HCT116 (cell line): ENCODE measurements at regions not wholly inside any gene's neighbourhood (a gene's known extent, or its start where the extent isn't known, plus 50 kb on each side); places are given as distances from the start of the nearest gene placed in this dataset.
"Not testable (repeated sequence)": the region's sequence is repeated elsewhere in the genome, so short reads cannot be mapped to it uniquely, and the experiment has no call there.

Experiments
- ATAC-seq: fragments of 200-7000 bp; cut with Tn5 transposase; 2 replicates; pipeline ENCODE4 v1.9.1; 2020; ENCODE audit warnings: mild to moderate bottlenecking, moderate library complexity
- BruUV-seq: library from RNA; stranded (reverse); fragments of 400-500 nt; replicated peaks from 2 replicates; lab custom pipeline; 2021; lab: Mats Ljungman, UMichigan
- CTCF ChIA-PET: fragments of 300-600 bp; sonication (Branson Sonifier 250); formaldehyde crosslinking; loops from one replicate; lab custom pipeline; 2021; ENCODE audit warnings: antibody characterized with exemption; lab: Charles Lee
- POLR2A ChIA-PET: fragments of 300-600, 350-600 bp; sonication (Branson Sonifier 250); formaldehyde crosslinking; loops from one replicate; lab custom pipeline; 2021; ENCODE audit warnings: antibody characterized with exemption; lab: Charles Lee
- RAD21 ChIA-PET, 2 experiments: fragments of 300-600 bp; sonication (Branson Sonifier 250); formaldehyde crosslinking; loops; one replicate each; lab custom pipeline; 2023; ENCODE audit warnings: low total read pairs in 2 of 2; ENCODE audit not compliant: uncharacterized antibody in 2 of 2, unreplicated experiment in 2 of 2, low non-redundant PET in 1 of 2; lab: Charles Lee
- DNase-seq: peaks from one replicate; pipeline ENCODE4 v3.0.0-alpha.2; 2010; ENCODE audit warnings: low read depth, low spot score
- H2AFZ ChIP-seq: fragments of 200-600 bp; shearing (Covaris generic), sonication (generic); 2 replicates; pipeline ENCODE4 v1.6.1; 2017; ENCODE audit warnings: low read depth, mixed run types, mixed read lengths, antibody characterized with exemption, low read length; ENCODE audit not compliant: poor library complexity, severe bottlenecking
- H3K27ac ChIP-seq: 2 replicates; pipeline ENCODE4 v1.5.1; 2012; ENCODE audit warnings: low read depth, low read length
- H3K27me3 ChIP-seq: fragments of 200-600 bp; sonication (generic); 2 replicates; pipeline ENCODE4 v1.6.1; 2016; ENCODE audit warnings: mixed run types, low read length, mixed read lengths; ENCODE audit not compliant: insufficient read depth
- H3K36me3 ChIP-seq, 2 experiments: fragments of 200-500 bp in 1 of 2; fragments of 200-600 bp in 1 of 2; sonication (Bioruptor generic) in 1 of 2; sonication (generic) in 1 of 2; 2 replicates each; pipeline versions ENCODE4 v1.5.1 to v1.6.1; 2014 to 2016; ENCODE audit warnings: low read length in 2 of 2, inconsistent platforms in 1 of 2, mixed read lengths in 1 of 2, mixed run types in 1 of 2; ENCODE audit not compliant: insufficient read depth in 2 of 2, control insufficient read depth in 1 of 2
- H3K4me1 ChIP-seq, 2 experiments: fragments of 200-600 bp in 1 of 2; sonication (generic) in 1 of 2; 2 replicates each; pipeline versions ENCODE4 v1.5.1 to v1.6.1; 2012 to 2017; ENCODE audit warnings: low read length in 2 of 2, inconsistent platforms in 1 of 2, mild to moderate bottlenecking in 1 of 2, mixed read lengths in 1 of 2, mixed run types in 1 of 2, moderate library complexity in 1 of 2; ENCODE audit not compliant: insufficient read depth in 2 of 2, control insufficient read depth in 1 of 2
- H3K4me2 ChIP-seq: fragments of 200-600 bp; sonication (generic); 2 replicates; pipeline ENCODE4 v1.6.1; 2017; ENCODE audit warnings: mixed run types, low read length, mixed read lengths
- H3K4me3 ChIP-seq, 2 experiments: fragments of 200-600 bp in 1 of 2; sonication (generic) in 1 of 2; replicated peaks in 1 of 2; 2 replicates each; pipeline ENCODE4 v1.5.1; 2011 to 2016; ENCODE audit warnings: low read length in 2 of 2, control low read depth in 1 of 2, low read depth in 1 of 2, mild to moderate bottlenecking in 1 of 2, mixed read lengths in 1 of 2, mixed run types in 1 of 2
- H3K79me2 ChIP-seq: fragments of 200-600 bp; sonication (generic); 2 replicates; pipeline ENCODE4 v1.6.1; 2017; ENCODE audit warnings: mild to moderate bottlenecking, mixed run types, low read length, moderate library complexity, mixed read lengths; ENCODE audit not compliant: insufficient read depth
- H3K9ac ChIP-seq: fragments of 200-600 bp; sonication (generic); 2 replicates; pipeline ENCODE4 v1.6.1; 2016; ENCODE audit warnings: low read length, mixed read lengths
- H3K9me2 ChIP-seq: fragments of 200-600 bp; sonication (generic), shearing (Covaris generic); 2 replicates; pipeline ENCODE4 v1.6.1; 2017; ENCODE audit warnings: mixed run types, mild to moderate bottlenecking, moderate library complexity; ENCODE audit not compliant: insufficient read depth
- H3K9me3 ChIP-seq, 2 experiments: fragments of 200-500 bp in 1 of 2; fragments of 200-600 bp in 1 of 2; sonication (Bioruptor generic) in 1 of 2; sonication (generic) in 1 of 2; 2 replicates each; pipeline ENCODE4 v1.6.1; 2014 to 2017; ENCODE audit warnings: low read length in 2 of 2, mixed read lengths in 2 of 2, inconsistent platforms in 1 of 2, low read depth in 1 of 2, mild to moderate bottlenecking in 1 of 2, mixed run types in 1 of 2, moderate library complexity in 1 of 2; ENCODE audit not compliant: control insufficient read depth in 1 of 2, insufficient read depth in 1 of 2
- H4K20me1 ChIP-seq: fragments of 200-600 bp; sonication (generic), shearing (Covaris generic); 2 replicates; pipeline ENCODE4 v1.6.1; 2017; ENCODE audit warnings: mixed run types, mild to moderate bottlenecking, moderate library complexity; ENCODE audit not compliant: insufficient read depth
- EGR1 ChIP-seq: IDR thresholded peaks from 2 replicates; pipeline ENCODE4 v1.6.1; 2012; ENCODE audit warnings: low read depth
- EZH2phosphoT487 ChIP-seq: fragments of 200-600 bp; IDR thresholded peaks from 2 replicates; pipeline ENCODE4 v1.6.1; 2018; ENCODE audit warnings: antibody characterized with exemption, borderline replicate concordance
- intact Hi-C: fragments of 100-400 bp; cut with micrococcal nuclease; formaldehyde crosslinking; loops from 2 replicates; pipeline ENCODE4 v1.10.0; 2022

DNA sequence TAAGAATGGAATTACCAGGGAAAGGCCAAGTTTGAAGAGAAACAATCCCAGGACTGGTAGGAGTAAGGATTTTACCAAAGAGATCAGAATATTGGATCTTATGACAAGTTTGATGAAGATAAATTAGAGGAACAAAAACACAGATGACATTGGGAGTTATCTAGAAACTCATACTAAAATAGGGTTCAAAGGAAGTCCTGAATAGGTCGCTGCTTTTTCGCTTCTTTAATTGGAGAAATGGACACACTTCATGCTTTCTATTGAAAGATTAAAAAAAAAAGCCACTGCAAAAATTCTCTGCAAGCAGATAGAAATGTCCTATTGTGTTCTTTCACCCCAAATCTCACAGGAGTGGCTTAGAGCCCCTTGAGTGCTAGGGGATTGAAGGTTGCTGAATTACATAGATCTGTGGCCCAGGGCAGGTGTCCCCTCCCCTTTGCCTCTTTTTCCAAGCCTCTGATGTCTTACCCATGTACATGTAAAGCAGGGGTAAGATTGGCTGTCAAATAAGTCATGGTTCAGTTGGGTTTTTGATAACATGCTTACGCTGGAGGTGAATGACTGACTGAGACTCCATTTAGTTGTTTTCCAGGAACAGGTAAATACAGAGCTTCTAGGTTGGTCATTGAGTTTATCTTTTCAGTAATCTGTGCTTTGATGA lies 152.0 kb downstream of the OR13A1 start:
- BruUV-seq, result no TSS peak
- H3K9me2 ChIP-seq, result no peaks in the 10 kb centered on the region
- ATAC-seq (no peak), DNase-seq (no peak)
- ChIA-PET CTCF (no interaction called here), RAD21 (no interaction called here), POLR2A (no interaction called here)
- no peak overlapping the region for H3K4me2 ChIP-seq
- H3K9ac ChIP-seq, result no peak overlapping the region
- intact Hi-C loops, result no loop called here
- no peaks in the 10 kb centered on the region for H3K9me3 ChIP-seq
- no peaks in the 10 kb centered on the region for H3K79me2 ChIP-seq
- H3K27me3 ChIP-seq, result 0 out of 2 replicates have a peak, but pooled peaks cover 4% of the 10 kb centered on the region
- H4K20me1 ChIP-seq, result no peaks in the 10 kb centered on the region
- no peak for TF ChIP-seq EGR1
- TF ChIP-seq EZH2phosphoT487, result no peak
- no peak overlapping the region for H3K4me3 ChIP-seq
- H3K36me3 ChIP-seq, result no peaks in the 10 kb centered on the region
- no peak overlapping the region for H2AFZ ChIP-seq
- H3K27ac ChIP-seq, result no peak overlapping the region
- no peaks in the 10 kb centered on the region for H3K4me1 ChIP-seq

DNA sequence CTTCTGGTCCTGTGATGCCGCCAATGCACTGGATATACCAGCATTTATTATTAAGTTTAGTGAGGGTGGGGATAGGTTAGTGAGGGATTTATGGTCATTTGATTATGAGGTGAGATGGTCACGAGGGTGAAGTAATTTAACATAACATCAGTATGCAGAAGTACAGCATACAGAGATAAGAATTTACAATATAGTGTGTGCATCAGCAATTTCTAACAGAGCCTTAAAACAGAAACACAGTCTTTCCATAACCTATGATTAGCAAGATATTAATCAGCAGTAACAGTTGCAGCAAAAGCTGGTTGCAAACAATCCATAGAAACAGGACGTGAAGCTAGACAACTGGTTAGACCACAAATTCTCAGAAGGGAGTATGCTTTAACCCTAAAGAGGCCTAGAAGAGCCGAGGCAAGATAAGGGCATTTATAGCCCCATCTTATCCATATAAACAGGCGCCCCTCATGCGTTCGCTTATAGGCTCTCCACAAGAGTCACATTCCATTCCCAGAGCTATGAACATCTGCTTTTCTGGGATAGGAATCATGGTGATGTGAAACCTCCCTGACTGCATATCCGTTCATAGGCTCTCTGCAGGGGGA lies 139.8 kb downstream of the OR13A1 start:
- CTCF ChIA-PET, BruUV-seq, H3K79me2 ChIP-seq, H3K9me2 ChIP-seq, H3K4me1 ChIP-seq, DNase-seq, RAD21 ChIA-PET, ATAC-seq, intact Hi-C loops, H3K4me3 ChIP-seq, H3K27me3 ChIP-seq, H4K20me1 ChIP-seq, POLR2A ChIA-PET, H3K4me2 ChIP-seq, H3K27ac ChIP-seq, H2AFZ ChIP-seq, H3K9ac ChIP-seq, H3K36me3 ChIP-seq, H3K9me3 ChIP-seq: not testable (repeated sequence)
